ENCODE measurements at regions not wholly inside any gene's neighbourhood (a gene's known extent, or its start where the extent isn't known, plus 50 kb on each side); places are given as distances from the start of the nearest gene placed in this dataset.
"Not testable (repeated sequence)": the region's sequence is repeated elsewhere in the genome, so short reads cannot be mapped to it uniquely, and the experiment has no call there.

GRCh38 chr2:160736148-160737028, 242.8 kb upstream of the RBMS1 start:
- DNase-seq = no peak

GRCh38 chr2:160737247-160737646, 243.6 kb upstream of the RBMS1 start:
- DNase-seq = no peak

DNA sequence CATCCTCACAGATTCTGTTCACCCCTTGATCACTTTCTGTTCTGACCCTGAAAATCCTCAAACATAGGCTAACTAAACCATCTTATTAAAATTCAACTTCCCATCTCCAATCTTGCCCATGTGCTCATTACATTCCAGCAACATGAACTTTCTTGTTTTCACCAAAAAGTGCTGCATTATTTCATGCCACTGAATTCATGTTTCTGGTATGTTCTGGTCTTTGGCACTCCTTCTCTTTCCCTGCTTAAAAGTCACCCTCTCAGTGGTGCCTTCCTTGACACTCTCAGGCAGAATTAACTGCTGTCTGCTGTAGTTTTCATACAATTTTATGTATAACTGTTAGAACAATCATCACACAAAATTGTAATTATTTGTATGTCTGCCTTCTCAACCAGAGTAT, 247.7 kb upstream of the RBMS1 start:
- no peak for DNase-seq

DNA sequence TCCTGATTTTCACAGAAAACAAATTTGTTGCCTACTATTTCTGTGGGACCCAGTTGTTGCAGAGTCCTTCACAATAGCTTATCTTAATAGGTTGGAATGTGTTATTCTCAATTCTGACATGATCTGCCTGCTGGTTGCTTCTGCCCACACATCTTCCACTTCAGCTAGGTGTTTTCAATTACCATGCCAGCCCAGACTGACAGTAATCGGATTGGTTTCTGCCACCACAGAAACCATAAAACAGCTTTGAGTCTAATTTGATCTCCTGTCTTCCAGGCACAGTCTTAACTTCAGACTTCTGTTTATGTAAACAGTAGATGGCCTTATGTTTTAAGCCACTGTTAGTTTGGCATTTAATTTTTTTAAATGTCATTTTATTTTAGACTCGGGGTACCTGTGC, 248.2 kb upstream of the RBMS1 start:
- no peak for DNase-seq

GRCh38 chr2:160742667-160743066, 249.1 kb upstream of the RBMS1 start:
- no peak for DNase-seq

DNA sequence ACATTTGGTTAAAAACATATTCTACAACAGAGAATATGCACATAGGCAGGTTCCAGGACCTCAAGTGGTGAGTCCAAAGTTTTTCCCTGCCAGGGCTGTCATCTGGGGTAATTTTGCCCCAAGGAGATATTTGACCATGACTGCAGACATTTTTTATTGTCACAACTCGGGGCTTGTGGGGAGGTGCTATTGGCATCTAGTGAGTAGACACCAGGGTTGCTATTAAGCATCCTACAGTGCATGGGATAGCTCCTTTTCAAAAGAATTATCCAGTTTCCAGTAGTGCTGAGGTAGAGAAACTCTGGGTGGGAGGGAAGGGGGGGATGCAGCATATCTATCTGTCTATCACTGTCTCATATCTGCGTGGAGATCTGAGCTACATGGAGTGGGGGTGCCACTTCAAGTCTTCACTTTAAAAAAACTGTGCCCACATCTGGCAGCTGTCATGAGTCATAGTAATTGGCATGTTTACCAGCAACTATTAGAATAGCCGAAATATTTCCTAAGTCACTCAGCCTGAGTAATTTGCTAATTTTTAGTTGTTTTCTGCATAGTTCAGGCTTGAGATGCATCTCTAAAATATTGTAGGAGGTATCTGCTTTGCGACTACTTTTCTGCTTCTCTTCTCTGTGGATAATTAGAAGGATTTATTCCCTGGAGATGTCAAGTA, 254.0 kb upstream of the RBMS1 start:
- DNase-seq = no peak

DNA sequence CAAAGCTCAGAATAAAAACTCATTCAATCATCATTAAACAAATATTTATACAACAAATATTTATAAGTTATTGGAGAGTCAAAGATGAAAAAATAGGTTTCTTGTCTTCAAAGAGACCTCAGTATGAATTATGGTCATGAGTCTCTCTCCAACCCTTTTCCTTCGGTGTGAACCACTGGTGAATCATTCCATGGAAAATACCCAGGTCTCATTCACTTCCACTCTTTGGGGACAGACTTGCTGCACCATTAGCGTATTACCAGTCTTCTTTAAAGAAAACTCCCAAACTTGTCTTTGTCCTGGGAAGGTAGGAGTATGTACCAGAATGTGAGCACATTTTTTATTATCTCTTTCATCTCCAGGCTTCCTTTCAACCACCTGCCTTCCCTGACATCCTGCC, 257.4 kb upstream of the RBMS1 start:
- DNase-seq = no peak

DNA sequence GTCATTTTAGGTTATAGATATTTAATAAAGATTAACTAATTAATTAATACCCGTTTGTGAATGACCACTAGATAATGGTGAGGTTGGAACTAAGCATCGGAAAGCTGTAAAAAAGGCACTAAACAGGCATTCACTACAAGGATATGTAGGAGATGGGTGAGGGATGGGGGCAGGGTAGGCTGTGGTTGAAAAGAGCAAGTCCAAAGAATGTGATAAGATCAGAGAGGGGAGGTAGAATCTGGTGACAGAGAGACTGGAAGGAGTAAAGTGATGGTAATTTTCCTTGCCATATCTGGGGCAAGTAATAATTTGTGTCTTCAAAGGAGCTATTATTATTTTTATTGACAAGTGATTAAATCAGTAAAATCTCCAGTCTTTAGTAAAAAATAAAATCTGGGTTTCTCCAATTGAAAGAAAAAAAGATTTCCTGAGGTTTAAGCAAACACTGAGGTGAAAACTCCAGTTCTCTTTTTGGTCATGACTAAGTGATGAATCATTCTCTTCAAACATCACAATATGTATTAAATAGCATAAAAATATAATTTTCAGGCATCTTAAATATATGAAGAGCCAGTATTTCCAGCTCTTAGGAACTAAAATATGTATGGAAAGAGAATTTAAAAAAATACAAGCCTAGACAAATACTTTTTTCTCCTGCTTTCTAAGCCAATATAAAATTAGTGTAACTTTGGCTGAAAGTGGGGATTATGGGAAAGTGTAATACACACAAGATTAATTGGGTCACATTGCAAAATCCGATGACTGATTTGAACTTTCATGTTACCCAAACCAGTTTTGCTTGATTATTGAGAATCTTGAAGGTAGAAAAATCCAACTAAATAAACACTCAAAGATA, 259.1 kb upstream of the RBMS1 start:
- DNase-seq = no peak

- no peak for DNase-seq
Observed at GRCh38 chr2:160753331-160753654, 259.7 kb upstream of the RBMS1 start.

DNA sequence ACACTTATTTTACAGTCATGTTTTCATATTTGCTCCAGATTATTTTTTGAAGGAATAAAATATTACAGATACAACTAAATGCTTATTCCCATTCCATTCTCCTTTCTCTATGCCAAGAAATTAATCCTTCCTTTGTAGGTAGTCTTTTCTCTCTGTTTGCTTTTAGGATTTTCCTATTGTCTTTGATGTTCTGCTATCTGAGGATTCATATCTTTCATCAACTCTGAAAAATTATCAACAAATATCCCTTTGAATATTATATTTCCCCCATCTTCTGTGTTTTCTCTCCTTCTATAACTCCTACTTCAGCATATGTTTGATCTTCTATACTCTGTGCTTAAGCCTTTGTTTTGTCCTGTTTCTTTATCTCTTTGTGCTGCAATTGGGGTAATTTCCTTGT, 260.4 kb upstream of the RBMS1 start:
- no peak for DNase-seq

DNA sequence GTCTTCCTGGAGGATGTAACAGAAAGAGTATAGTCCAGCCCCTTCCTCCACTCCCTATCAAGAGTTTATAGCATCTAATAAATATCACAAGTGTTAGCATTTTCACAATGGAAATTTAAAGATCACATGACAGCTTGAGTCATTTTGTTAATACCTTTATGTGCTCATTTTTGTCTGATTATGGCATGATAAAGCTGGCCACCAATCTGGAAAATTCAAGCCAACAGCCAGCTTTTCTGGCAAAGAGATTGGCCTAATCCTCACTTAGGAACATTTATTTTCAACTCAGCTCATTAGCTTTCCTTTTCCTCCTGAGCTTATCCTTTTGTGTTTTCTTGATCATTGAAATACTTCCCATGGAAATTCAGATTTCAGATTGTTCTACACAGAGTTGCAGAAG, 262.9 kb upstream of the RBMS1 start:
- DNase-seq = no peak

DNA sequence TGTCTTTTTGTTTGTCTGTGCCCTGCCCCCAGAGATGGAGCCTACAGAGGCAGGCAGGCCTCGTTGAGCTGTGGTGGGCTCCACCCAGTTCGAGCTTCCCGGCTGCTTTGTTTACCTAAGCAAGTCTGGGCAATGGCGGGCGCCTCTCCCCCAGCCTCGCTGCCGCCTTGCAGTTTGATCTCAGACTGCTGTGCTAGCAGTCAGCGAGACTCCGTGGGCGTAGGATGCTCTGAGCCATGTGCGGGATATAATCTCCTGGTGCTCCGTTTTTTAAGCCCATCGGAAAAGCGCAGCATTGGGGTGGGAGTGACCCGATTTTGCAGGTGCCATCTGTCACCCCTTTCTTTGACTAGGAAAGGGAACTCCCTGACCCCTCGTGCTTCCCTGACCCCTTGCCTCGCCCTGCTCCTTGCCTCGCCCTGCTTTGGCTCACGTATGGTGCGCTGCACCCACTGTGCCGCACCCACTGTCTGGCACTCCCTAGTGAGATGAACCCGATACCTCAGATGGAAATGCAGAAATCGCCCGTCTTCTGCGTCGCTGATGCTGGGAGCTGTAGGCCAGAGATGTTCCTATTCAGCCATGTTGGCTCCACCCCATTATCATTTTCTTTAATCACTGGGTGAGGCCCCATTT, 269.0 kb upstream of the RBMS1 start:
- DNase-seq = not testable (repeated sequence)

DNA sequence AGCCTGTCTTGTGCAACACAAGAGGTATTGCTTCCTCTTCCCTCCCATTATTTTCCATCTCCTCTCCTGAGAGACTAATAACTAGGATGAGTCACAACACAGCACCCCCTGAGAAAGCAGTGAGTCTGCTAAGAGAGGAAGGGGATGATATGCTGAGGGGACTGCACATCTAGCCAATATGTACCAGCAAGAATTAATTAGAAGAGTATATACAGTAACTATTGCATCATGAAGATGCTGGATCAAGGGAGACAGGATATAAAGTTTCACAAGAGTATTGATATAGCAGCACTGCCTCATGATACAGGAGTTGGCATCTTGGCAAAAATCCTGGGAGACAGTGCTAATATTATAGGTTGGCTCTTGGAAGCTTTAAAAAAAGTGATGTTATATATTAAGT, 289.9 kb upstream of the RBMS1 start:
- DNase-seq = no peak

DNA sequence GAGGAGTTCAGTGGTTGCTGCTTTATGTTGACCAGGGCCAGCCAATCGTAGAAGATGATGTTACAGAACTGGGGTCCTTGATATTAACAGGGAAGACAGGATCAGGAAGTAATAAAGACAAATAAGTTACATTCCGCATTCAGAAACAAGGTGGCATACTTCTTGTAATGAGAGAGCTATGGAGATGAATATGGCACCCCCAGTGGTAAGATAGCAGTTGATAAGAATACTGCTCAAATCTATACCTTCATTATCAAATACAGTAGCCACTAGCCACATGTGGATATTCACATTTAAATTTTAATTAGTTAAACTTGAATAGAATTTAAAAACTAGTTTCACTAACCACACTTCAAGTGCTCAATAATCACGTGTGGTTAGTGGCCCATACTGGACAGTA, 290.4 kb upstream of the RBMS1 start:
- DNase-seq = no peak

DNA sequence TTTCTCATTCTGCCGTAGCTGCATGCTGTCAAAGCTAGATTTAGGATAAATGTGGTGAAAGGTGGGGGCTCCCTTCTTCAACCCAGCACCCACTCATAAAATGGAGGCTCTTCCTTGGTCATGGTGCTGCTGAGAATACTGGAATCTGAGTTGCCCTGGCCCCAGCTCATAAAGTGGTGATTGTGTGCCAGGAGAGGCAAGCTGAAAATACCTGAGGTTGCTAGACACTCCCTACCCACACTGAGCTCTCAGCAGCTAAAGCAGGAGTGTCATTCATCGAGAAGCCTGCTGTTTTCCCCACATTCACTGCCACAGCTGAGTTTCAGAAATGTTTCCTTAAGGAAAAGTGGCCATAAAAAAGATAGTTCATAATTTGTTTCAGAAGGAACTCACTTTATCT, 297.1 kb upstream of the RBMS1 start:
- DNase-seq = no peak

GRCh38 chr2:160791884-160792283, 298.3 kb upstream of the RBMS1 start:
- DNase-seq = no peak

- no peak for DNase-seq
Observed at GRCh38 chr2:160792837-160793236, 299.2 kb upstream of the RBMS1 start.

GRCh38 chr2:160794926-160795325, 301.3 kb upstream of the RBMS1 start:
- DNase-seq = no peak

- DNase-seq = no peak
Observed at GRCh38 chr2:160803881-160804280, 310.3 kb upstream of the RBMS1 start.

DNA sequence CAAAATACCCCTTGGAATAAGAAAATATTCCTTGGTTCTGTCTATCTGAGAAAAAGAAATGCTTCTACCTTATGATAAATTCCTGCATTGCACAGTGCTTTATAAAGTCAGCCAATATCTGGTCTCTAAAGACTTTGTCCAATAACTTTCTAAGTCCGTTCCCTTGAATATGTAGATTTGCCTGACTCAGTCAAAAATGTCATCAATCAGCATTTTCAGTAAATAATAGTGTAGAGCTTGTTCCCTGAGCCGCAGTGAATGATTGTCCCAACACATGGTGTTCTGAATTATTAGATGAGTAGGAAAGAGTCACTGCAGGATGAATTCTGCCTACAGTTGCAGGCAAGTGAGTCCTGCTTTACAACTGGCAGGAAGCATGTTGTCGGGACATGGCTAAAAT, 316.8 kb upstream of the RBMS1 start:
- no peak for DNase-seq

DNA sequence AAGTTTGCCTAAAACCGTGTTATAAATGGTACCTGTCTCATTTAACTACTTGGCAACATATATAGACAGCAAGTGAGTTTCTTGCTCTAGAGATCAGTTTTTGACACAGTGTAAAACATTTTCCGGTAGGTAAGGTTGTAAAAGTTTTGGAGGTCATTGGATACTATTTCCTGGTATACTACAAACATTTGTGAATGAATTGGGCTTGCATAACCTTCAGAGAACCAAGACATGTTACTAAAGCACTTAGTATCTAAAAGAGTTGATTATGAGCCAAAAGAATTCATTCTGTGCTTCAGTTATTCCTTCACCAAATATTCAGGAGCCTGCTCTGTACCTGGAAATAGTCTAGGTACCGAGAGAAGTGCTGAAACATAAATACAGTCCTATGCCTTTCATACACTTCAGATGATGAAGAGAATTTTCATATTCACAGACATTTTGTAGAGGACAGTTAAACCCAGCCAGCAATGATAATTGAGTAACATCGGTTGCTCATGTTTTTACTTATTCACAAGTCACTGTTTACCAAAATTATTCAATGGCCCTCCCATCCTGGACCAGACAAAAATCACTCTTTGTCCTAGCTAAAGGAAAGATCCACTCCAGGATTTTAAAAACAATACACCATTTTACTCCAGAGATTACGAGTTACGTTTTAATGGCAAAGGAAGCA, 319.4 kb upstream of the RBMS1 start:
- no peak for DNase-seq

- DNase-seq = no peak
Observed at GRCh38 chr2:160813506-160813858, 319.9 kb upstream of the RBMS1 start.

Data from NCI-H2081 treated with DMSO at 0.1 percent for 48 hours (cell line).